ENCODE measurements at regions not wholly inside any gene's neighbourhood (a gene's known extent, or its start where the extent isn't known, plus 50 kb on each side); places are given as distances from the start of the nearest gene placed in this dataset.

- no peaks in the 10 kb centered on the region for H3K9me3 ChIP-seq (replicated peaks; ENCODE audit: control insufficient read depth, insufficient read depth, low read length)
- no peaks in the 10 kb centered on the region for H3K27me3 ChIP-seq (ENCODE audit: control insufficient read depth in 2 of 2, insufficient read depth in 2 of 2, low read length in 2 of 2)
- ChIA-PET CTCF (no interaction called here), POLR2A (no interaction called here)
- TF ChIP-seq FOS (IDR thresholded peaks at IDR 0.05; ENCODE audit: borderline replicate concordance, insufficient read depth, low read length), result no peak
- TF ChIP-seq POLR2AphosphoS5 (IDR thresholded peaks at IDR 0.05; ENCODE audit: insufficient read depth, low read depth, low read length), result no peak
- no peak for TF ChIP-seq MYC (IDR thresholded peaks at IDR 0.05; ENCODE audit: low read depth, low read length)
- H3K4me1 ChIP-seq (ENCODE audit: control insufficient read depth, extremely low read depth, insufficient read depth, low read length), result no peaks in the 10 kb centered on the region
- no peak overlapping the region for H3K27ac ChIP-seq (ENCODE audit: insufficient read depth, low read depth, low read length)
- H2AFZ ChIP-seq (ENCODE audit: low read depth, low read length), result no peak overlapping the region
- FAIRE-seq, result no peak
- no peaks in the 10 kb centered on the region for H3K79me2 ChIP-seq (ENCODE audit: control insufficient read depth, insufficient read depth, low read length)
- no peak overlapping the region for H3K9ac ChIP-seq (replicated peaks; ENCODE audit: extremely low read depth, insufficient read depth, low read length)
- H3K4me3 ChIP-seq (replicated peaks in 1 of 3; ENCODE audit: insufficient read depth in 1 of 3, low read depth in 1 of 3, low read length in 3 of 3), result no peak overlapping the region
- intact Hi-C loops (cut with micrococcal nuclease) (no loop called here), dilution Hi-C loops (cut with MboI; ENCODE audit: extremely low pct_ligation_motif_present, low sequenced_read_pairs) (no loop called here)
- no peak overlapping the region for H3K4me2 ChIP-seq (ENCODE audit: insufficient read depth, low read length)
- no peaks in the 10 kb centered on the region for H4K20me1 ChIP-seq (replicated peaks; ENCODE audit: control insufficient read depth, extremely low read depth, insufficient read depth, low read length)
- no peaks in the 10 kb centered on the region for H3K9me1 ChIP-seq (replicated peaks; ENCODE audit: control insufficient read depth, extremely low read depth, insufficient read depth, low read length)
- no peaks in the 10 kb centered on the region for H3K36me3 ChIP-seq (ENCODE audit: control insufficient read depth in 2 of 2, extremely low read depth in 1 of 2, insufficient read depth in 2 of 2, low read length in 2 of 2)
- BruUV-seq (replicated peaks), result no TSS peak
- no peak for DNase-seq (ENCODE audit: low read depth, low spot score)
Measured at GRCh38 chr7:13603016-13603415, 386.4 kb downstream of the ETV1 start.

GRCh38 chr7:13603661-13604060 is 385.8 kb downstream of the ETV1 start:
- no peak overlapping the region for H3K27ac ChIP-seq (ENCODE audit: insufficient read depth, low read depth, low read length)
- FAIRE-seq (no peak), DNase-seq (ENCODE audit: low read depth, low spot score) (no peak)
- H3K4me1 ChIP-seq (ENCODE audit: control insufficient read depth, extremely low read depth, insufficient read depth, low read length), result no peaks in the 10 kb centered on the region
- no peaks in the 10 kb centered on the region for H3K9me3 ChIP-seq (replicated peaks; ENCODE audit: control insufficient read depth, insufficient read depth, low read length)
- POLR2A ChIA-PET, result no interaction called here
- no peak overlapping the region for H3K4me3 ChIP-seq (replicated peaks in 1 of 3; ENCODE audit: insufficient read depth in 1 of 3, low read depth in 1 of 3, low read length in 3 of 3)
- H2AFZ ChIP-seq (ENCODE audit: low read depth, low read length), result no peak overlapping the region
- H3K36me3 ChIP-seq (ENCODE audit: control insufficient read depth in 2 of 2, extremely low read depth in 1 of 2, insufficient read depth in 2 of 2, low read length in 2 of 2), result no peaks in the 10 kb centered on the region
- H4K20me1 ChIP-seq (replicated peaks; ENCODE audit: control insufficient read depth, extremely low read depth, insufficient read depth, low read length), result no peaks in the 10 kb centered on the region
- H3K4me2 ChIP-seq (ENCODE audit: insufficient read depth, low read length), result no peak overlapping the region
- intact Hi-C loops (cut with micrococcal nuclease) (no loop called here), dilution Hi-C loops (cut with MboI; ENCODE audit: extremely low pct_ligation_motif_present, low sequenced_read_pairs) (no loop called here)
- BruUV-seq (replicated peaks), result no TSS peak
- TF ChIP-seq FOS (IDR thresholded peaks at IDR 0.05; ENCODE audit: borderline replicate concordance, insufficient read depth, low read length) (no peak), EZH2 (IDR thresholded peaks at IDR 0.05; ENCODE audit: borderline replicate concordance, low read depth, low read length, severe bottlenecking) (no peak), JUN (IDR thresholded peaks at IDR 0.05; ENCODE audit: borderline replicate concordance, insufficient read depth, insufficient read length, low read depth) (no peak), GATA2 (IDR thresholded peaks at IDR 0.05; ENCODE audit: insufficient read depth, insufficient read length, low read depth, low read length) (no peak), MYC (IDR thresholded peaks at IDR 0.05; ENCODE audit: low read depth, low read length) (no peak), POLR2AphosphoS5 (IDR thresholded peaks at IDR 0.05; ENCODE audit: insufficient read depth, low read depth, low read length) (no peak), MAX (IDR thresholded peaks at IDR 0.05; ENCODE audit: insufficient read depth, insufficient read length) (no peak), POLR2A (IDR thresholded peaks at IDR 0.05; ENCODE audit: low read depth, low read length) (no peak)
- TF ChIP-seq, protein P1, sequence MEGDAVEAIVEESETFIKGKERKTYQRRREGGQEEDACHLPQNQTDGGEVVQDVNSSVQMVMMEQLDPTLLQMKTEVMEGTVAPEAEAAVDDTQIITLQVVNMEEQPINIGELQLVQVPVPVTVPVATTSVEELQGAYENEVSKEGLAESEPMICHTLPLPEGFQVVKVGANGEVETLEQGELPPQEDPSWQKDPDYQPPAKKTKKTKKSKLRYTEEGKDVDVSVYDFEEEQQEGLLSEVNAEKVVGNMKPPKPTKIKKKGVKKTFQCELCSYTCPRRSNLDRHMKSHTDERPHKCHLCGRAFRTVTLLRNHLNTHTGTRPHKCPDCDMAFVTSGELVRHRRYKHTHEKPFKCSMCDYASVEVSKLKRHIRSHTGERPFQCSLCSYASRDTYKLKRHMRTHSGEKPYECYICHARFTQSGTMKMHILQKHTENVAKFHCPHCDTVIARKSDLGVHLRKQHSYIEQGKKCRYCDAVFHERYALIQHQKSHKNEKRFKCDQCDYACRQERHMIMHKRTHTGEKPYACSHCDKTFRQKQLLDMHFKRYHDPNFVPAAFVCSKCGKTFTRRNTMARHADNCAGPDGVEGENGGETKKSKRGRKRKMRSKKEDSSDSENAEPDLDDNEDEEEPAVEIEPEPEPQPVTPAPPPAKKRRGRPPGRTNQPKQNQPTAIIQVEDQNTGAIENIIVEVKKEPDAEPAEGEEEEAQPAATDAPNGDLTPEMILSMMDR (IDR thresholded peaks at IDR 0.05; ENCODE audit: extremely low read depth in 1 of 2, insufficient read depth in 1 of 2, low read depth in 1 of 2, low read length in 2 of 2), result no peak
- no peak overlapping the region for H3K9ac ChIP-seq (replicated peaks; ENCODE audit: extremely low read depth, insufficient read depth, low read length)
- H3K79me2 ChIP-seq (ENCODE audit: control insufficient read depth, insufficient read depth, low read length), result no peaks in the 10 kb centered on the region
- no peaks in the 10 kb centered on the region for H3K9me1 ChIP-seq (replicated peaks; ENCODE audit: control insufficient read depth, extremely low read depth, insufficient read depth, low read length)
- CTCF ChIA-PET, result no interaction called here
- H3K27me3 ChIP-seq (ENCODE audit: control insufficient read depth in 2 of 2, insufficient read depth in 2 of 2, low read length in 2 of 2), result no peaks in the 10 kb centered on the region

Data from endothelial cell of umbilical vein (primary cell).